ENCODE measurements at regions not wholly inside any gene's neighbourhood (a gene's known extent, or its start where the extent isn't known, plus 50 kb on each side); places are given as distances from the start of the nearest gene placed in this dataset.

GRCh38 chr6:132964868-132965382 is 150.6 kb downstream of the RPS12 start (continued):
- TF ChIP-seq RFX5 (IDR thresholded peaks at IDR 0.05; ENCODE audit: borderline replicate concordance, low read depth, low read length) (no peak), TAF1 (IDR thresholded peaks at IDR 0.05; ENCODE audit: low read depth, low read length) (no peak), RNF2 (IDR thresholded peaks at IDR 0.05; ENCODE audit: borderline replicate concordance, low read depth, low read length, missing control alignments, poor library complexity, severe bottlenecking) (no peak), PHF8 (conservative IDR thresholded peaks at IDR 0.05; ENCODE audit: low read depth, low read length) (no peak), KDM4A (IDR thresholded peaks at IDR 0.05; ENCODE audit: low read depth, low read length, severe bottlenecking) (no peak), ASH2L (IDR thresholded peaks at IDR 0.05; ENCODE audit: low read length) (no peak)

Data from H1 (cell line).